ENCODE measurements at regions not wholly inside any gene's neighbourhood (a gene's known extent, or its start where the extent isn't known, plus 50 kb on each side); places are given as distances from the start of the nearest gene placed in this dataset.

DNA sequence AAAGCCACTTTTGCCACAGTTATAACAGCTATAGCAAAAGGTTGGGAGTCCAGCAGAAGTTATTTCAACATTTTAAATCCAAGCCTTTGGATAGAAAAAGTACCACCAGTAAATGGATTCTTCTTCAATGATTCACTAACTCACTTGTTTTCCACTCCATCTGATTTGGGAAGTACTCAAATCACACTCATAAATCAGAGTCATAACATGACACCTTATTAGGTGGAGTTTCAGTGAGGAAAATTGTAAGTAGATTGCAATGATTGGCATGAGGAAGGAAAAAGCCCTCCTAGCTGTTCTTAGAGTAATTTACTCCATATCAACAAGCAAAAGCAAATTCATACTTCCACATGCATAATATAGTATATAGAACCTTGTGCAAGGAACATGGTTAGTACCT lies 132.9 kb downstream of the NR4A2 start:
- ATAC-seq (no peak), DNase-seq (no peak)
- Histone ChIP-seq H3K36me3 (no peaks in the 10 kb centered on the region), H3K9me3 (no peaks in the 10 kb centered on the region), H3K4me3 (no peak overlapping the region), H3K27ac (no peak overlapping the region), H3K4me1 (no peaks in the 10 kb centered on the region), H3K27me3 (no peaks in the 10 kb centered on the region)
- TF ChIP-seq, protein P1, sequence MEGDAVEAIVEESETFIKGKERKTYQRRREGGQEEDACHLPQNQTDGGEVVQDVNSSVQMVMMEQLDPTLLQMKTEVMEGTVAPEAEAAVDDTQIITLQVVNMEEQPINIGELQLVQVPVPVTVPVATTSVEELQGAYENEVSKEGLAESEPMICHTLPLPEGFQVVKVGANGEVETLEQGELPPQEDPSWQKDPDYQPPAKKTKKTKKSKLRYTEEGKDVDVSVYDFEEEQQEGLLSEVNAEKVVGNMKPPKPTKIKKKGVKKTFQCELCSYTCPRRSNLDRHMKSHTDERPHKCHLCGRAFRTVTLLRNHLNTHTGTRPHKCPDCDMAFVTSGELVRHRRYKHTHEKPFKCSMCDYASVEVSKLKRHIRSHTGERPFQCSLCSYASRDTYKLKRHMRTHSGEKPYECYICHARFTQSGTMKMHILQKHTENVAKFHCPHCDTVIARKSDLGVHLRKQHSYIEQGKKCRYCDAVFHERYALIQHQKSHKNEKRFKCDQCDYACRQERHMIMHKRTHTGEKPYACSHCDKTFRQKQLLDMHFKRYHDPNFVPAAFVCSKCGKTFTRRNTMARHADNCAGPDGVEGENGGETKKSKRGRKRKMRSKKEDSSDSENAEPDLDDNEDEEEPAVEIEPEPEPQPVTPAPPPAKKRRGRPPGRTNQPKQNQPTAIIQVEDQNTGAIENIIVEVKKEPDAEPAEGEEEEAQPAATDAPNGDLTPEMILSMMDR (IDR thresholded peaks at IDR 0.05): no peak
- no peak for TF ChIP-seq POLR2A (IDR thresholded peaks at IDR 0.05)
- intact Hi-C loops (cut with DNase I): no loop called here

DNA sequence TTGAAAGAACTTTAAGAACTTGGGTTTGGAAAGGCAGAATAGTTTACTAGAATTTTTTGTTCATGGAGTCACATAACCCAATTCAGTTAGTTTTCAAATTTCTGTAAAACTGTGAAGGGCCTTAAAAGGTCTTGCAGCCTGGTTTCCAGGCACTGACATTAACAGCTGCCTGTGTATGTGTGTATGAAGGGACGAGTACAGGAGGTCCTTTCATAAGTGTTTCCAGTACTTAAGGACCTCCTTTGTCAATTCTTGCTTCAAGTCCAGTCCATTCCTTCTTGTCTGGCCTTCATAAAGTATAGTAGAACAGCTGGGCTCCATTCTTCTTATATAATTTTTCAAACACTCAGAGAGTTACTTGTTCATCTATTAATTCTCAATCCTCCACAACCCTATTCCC lies 136.5 kb downstream of the NR4A2 start:
- Histone ChIP-seq H3K27ac (no peak overlapping the region), H3K4me1 (no peaks in the 10 kb centered on the region), H3K4me3 (no peak overlapping the region), H3K9me3 (no peaks in the 10 kb centered on the region), H3K36me3 (no peaks in the 10 kb centered on the region), H3K27me3 (no peaks in the 10 kb centered on the region)
- 38% methylated on average over 1 of the region's 1 CpG for WGBS (ENCODE audit: insufficient coverage, low coverage, low lambda C conversion rate, missing lambda C conversion rate)
- intact Hi-C loops (cut with DNase I): no loop called here
- DNase-seq (no peak), ATAC-seq (no peak)
- TF ChIP-seq POLR2A (IDR thresholded peaks at IDR 0.05): no peak
- TF ChIP-seq, protein P1 (IDR thresholded peaks at IDR 0.05): no peak

DNA sequence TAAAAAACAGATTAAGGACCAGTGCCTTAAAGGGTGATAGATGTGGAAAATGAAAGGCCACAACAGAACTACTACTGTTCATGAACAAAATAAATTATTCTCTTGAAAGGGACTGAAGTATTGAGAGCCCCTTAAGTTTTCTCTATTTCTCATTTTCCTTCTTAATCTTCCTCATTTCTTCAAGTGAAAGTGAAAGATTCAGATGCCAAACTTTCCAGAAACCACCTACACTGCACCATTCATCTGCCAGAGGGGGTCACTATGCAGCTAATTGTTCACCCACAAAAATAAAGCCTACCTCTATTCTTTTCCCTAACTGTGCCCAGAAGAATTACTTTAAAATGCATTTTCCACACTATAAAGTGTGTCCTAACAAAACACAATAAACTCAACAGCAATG lies 140.1 kb downstream of the NR4A2 start:
- Histone ChIP-seq H3K4me1 (peaks cover 0 to 3% (median 0%) of the 10 kb centered on the region in 4 donors), H3K27me3 (no peaks in the 10 kb centered on the region), H3K9me3 (no peaks in the 10 kb centered on the region), H3K27ac (no peak overlapping the region), H3K36me3 (no peaks in the 10 kb centered on the region), H3K4me3 (no peak overlapping the region)
- ATAC-seq: peak in 2 of 4 donors; percentile 40 to 60
- no peak for DNase-seq
- intact Hi-C loops (cut with DNase I): no loop called here
- TF ChIP-seq, protein P1 (IDR thresholded peaks at IDR 0.05): peak; percentile 14 to 32 (median 24)
- TF ChIP-seq POLR2A (IDR thresholded peaks at IDR 0.05): no peak

DNA sequence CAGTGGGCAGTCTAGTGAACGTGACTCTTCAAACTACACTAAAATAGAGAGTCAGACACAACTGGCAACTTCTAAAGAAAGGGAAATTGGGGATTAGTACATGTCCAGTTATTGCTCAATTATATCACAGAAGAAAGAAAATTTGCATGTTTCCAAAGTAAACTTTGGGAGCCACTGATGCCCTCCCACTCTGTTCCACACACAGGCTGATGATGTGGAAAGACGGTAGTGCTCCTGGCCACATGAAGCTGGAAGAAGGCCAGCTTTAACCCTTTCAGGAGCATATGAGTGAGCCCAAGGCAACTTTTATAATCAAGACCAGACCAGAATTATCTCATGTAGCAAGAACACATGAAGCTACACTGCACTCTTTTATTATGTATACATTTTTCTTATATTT lies 141.0 kb downstream of the NR4A2 start:
- WGBS (ENCODE audit: insufficient coverage, low coverage, low lambda C conversion rate, missing lambda C conversion rate): 8% methylated on average over 2 of the region's 2 CpGs

More for the DNA sequence above, 141.0 kb downstream of the NR4A2 start:
- TF ChIP-seq POLR2A (IDR thresholded peaks at IDR 0.05): no peak
- TF ChIP-seq, protein P1 (IDR thresholded peaks at IDR 0.05): no peak
- Histone ChIP-seq H3K4me3 (no peak overlapping the region), H3K36me3 (no peaks in the 10 kb centered on the region), H3K9me3 (no peaks in the 10 kb centered on the region), H3K27ac (no peak overlapping the region), H3K4me1 (peaks cover 0 to 3% (median 0%) of the 10 kb centered on the region in 4 donors), H3K27me3 (no peaks in the 10 kb centered on the region)
- DNase-seq (no peak), ATAC-seq (peak; percentile 33 to 73 (median 67))
- intact Hi-C loops (cut with DNase I): no loop called here

Data from right lobe of liver (tissue), 6 donors.